ENCODE measurements at regions not wholly inside any gene's neighbourhood (a gene's known extent, or its start where the extent isn't known, plus 50 kb on each side); places are given as distances from the start of the nearest gene placed in this dataset.

DNA sequence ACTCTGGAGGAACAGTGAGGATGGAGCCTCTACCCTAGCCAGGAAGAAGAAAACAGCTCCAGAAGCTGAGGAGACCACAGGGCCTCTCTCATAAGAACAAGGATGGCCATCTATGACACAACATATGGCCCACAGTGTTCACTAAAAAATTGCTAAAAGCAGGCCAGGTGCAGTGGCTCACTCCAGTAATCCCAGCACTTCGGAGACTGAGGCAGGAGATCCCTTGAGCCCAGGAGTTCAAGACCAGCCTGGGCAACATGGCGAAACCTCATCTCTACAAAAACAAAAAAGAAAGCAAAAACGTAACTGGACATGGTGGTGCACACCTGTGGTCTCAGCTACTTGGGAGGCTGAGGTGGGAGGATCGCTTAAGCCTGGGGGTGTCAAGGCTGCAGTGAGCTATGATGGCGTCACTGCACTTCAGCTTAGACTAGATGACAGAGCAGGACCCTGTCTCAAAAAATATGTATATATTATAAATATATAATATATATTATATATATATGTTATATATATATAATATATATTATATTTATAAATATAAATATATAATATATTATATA, 103.1 kb downstream of the TOMM20 start:
- peak in 1 of 3 experiments; percentile 33 for DNase-seq

DNA sequence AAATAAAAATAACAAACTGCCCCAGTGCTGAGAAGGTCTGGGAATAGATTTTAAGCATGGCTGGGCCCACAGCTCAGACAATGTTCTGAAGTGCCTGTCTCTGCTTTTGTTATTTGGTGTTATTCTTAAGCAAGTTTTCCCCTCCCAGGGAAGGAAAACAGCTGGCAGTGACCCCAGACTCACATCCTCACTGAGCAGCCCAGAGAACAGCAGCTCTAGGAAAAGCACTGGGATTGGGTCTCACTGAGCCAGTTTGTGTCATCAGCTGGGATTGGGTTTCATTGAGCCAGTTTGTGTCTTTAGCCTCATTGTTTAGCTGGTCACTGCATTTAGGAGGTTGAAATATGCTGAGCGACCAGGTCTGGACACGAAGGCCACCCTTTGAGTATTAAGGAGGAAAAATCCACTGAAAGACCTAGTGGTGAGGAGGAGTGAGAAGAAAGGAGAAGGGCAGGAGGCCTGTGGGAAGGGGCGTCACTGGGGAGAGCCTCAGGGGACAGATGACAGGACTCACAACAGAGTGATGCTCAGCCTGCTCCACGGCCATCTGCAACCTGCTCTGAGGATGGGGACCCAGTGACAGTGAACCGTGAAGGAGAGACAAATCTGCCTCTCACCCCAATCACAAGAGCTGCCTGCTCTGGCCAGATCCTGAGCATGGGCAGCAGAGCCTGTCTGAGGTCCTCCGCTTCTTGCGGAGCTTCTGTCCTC, 103.8 kb downstream of the TOMM20 start:
- DNase-seq, result no peak

DNA sequence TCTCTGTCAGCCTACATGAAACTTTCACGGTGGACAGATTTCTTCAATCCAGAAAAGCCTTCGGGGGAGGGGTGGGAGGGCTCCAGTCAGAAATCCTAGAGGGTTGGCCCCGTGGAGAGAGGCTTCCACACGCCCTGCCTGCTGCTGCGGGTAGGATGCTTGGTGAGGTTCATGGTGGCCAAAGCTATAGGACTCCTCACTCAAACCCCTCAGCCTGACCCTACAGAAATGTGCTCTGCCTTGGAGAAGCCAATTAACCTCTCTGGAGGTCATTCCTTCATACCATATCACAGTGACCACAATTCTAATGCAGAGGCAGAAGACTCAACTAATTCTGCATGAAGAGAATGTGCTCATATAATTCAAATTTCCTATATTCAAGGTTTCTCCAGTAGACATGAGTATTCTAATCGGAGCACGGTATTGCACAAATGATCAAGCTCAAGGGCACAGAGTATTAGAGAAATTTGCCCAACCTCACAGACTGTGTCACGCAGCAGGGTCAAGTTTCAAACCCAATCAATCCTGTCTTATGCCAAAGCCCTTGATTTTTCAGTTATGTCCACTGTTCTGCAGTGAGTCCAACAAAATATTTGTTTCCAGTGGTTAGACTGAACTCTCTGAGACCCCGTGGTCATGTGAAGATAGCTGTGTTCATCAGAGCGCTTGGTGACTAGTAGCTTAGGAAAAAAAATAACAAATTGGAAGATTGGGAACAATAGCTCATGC, 104.8 kb downstream of the TOMM20 start:
- no peak for DNase-seq

DNA sequence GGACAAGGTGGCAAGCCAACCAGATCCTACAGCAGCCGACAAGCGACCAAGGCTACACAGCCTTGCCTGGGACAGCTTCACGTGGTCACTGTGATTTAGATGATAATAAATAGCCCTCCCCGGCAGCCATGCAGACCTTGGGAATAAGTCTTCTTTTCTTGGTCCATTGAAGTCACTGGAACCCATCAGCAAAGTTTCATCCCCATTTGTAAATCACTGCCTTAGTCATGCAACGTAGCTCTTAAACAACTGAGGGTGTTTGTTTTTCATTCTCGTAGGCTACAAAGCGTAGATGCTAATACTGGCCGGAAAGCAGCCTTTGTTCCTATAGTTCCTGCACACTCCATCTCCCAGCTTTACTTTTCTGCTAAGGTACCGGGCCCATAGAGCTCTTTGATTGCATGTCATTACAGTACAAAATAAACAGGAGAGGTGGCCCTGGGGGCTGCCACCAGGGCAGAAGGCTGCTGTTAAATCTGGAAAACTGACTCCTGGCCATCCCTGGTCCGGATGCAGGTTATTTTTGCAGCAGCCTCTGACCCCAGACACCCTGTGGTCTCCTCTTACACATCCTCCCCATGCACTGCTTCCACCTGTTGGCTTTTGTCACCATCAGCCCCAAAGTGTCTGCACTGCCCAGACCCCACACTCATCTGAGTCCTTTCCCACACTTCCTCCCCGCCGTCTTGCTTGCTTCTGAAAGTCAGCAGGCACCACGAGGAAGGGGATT, 105.5 kb downstream of the TOMM20 start:
- no peak for DNase-seq

DNA sequence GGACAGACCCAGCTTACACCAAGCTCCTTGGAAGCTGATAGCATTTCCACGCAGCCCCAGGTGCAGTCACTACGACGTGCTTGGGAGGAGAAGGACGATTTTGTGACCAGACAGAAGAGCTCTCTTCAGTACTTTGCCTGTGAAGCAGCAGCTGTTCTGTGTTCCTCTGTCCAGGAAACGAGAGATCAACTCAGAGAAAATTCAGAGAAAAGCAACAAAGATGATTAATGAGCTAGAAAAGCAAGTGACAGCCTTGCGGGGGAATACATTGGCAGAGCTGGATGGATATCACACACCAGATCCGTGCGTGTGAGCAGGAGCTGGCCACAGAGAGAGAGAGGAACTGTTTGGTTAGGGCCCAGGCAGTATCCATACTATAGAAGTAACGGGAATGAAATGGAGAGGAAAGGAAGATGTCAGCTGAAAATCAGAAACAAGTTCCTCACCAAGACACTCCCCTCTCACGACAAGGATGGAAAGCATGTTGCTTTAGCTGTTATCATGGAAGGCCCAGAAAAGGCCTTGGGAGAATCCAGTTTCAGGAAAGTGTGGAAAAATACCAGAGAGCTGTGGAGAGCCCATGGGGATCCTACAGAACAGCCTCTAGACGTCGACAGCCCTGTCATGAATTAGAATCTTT, 106.2 kb downstream of the TOMM20 start:
- DNase-seq, result peak; percentile 1 to 42 (median 4)

DNA sequence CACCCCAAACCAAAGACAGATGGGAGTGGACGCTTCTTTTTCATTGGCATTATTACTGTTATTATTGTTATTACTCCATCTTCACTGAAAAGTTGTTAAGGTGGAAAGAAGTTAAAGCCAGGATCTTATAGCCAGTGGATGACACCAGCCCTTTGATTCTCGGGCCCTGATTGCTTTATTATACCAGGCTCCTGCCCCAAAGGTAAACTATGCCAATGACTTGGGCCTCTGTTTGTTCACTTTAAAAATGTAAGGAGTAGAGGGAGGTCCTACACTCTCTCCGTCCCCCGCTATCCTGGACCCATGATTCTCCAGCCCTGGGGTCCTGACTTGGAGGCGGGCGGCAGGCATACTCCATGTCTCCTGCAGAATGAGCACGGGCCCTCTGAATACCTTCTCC, 106.8 kb downstream of the TOMM20 start:
- no peak for DNase-seq

DNA sequence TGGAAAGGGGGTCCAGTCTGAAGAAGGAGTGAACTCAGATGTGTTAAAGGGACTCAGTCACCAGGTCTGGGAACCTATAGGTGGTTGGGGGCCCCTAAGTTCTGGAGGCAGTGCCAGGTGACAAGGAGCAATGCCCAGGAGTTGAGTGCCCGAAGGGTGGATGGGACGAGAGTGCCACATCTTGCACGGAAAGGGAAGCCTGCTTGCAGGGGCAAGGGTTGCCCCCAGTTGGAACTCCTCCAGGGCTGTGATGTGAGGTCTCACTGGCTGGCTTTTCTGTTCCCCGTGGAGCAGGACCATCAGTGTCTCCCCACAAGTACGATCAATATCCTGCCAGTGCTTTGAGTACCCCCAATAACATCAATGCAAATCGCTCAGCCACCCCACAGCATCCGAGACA, 107.3 kb downstream of the TOMM20 start:
- DNase-seq, result no peak

DNA sequence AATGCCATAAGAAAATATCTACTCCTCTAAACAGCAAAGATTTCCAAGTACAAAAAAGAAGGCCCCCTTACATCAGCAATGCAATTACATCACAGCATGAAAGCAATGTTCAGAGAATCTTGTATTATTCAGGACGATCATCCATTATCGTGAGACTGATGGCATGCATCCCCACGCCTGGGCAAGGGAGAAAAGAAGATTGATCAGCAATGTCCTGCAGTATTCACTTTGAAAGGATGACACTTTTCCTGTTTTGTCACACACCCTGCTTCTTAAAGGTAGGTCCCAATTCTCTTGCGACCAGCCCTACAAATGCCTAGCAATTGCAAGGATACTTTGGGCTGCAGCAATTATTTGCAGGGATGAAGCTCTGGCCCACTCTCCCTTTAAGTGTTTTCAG, 108.7 kb downstream of the TOMM20 start:
- DNase-seq, result no peak

DNA sequence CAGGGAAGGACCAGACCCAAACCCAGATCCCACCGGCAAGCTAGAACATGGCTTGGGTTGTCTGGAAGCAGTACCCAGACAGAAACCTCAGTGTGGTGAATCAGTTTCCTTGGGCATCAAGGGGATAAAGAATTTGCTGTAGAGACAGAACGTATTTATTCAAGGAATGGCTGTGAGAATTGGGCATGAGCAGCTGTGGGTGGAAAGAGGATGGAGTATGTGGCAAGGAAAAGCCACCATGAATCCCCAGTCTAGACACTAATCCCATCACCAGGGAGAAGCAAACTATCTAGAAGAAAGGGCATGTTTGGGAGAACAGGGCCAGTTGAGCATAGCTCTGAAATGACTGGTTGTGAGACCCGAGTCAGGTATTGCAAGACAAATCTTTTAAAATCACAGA, 109.2 kb downstream of the TOMM20 start:
- no peak for DNase-seq

DNA sequence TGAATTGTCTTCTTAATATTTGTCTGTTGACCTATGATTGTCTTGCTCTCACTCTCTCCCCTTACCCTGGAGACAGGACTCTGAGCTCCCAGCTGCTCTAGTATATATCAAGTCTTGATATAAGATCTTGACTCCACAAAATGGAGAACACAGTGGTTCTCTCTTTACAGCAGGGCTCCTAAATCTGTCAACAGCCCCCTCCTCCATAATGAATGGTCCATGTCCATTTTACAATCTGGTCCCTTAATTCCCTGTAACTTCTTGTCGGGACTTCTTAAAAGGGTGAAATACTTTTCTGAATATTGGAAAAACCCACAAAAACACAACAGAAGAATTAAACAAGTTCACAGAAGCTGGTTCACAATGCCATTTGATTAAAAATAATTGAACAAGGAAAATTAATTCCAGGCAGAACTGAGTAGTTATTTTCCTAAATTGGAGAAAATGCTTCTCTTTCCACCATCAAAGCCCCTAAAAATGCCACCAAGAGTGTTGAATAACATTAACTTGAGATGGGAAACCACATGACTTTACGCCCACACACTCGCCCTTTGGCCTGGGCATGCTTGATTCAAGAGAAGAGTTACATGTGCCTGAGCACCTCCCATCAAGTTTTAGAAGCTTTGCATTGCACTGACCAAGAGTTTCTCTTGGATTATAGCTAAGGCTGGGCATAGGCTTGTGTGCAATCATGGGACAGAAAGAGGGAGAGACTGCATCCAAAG, 109.8 kb downstream of the TOMM20 start:
- DNase-seq, result no peak

DNA sequence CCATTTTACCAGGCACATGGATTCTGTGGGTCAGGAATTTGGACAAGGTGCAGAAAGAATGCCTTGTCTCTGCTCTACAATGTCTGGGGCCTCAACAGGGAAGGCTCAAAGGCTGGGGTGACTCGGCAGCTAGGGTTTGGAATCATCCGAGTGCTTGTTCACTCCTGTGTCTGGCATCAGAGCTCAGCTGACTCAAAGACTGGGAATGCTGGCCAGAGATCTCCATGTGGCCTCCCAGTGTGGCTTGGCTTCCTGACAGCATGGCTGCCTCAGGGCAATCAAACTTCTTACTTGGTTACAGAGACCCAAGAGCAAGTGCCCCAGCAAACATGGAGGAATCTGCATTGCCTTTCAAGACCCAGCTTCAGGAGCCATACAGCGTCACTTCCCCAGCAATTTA, 110.5 kb downstream of the TOMM20 start:
- no peak for DNase-seq

DNA sequence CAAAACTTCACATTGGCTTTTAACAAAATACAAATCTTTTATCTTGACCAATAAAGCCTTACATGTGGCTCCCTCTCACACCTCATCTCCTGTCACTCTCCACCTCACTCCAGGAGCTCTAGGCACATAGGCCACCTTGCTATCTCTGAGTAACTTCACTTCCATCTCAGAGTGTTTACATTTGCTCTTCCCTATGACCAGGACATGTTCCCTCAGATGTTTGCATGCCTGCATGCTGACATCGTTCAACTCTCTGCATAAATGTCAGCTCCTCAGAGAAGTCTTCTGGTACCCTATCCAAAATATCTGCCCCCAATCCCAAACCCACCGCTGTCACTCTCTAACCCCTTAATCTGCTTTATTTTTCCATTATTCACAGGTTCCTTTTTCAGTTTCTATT, 110.9 kb downstream of the TOMM20 start:
- no peak for DNase-seq

DNA sequence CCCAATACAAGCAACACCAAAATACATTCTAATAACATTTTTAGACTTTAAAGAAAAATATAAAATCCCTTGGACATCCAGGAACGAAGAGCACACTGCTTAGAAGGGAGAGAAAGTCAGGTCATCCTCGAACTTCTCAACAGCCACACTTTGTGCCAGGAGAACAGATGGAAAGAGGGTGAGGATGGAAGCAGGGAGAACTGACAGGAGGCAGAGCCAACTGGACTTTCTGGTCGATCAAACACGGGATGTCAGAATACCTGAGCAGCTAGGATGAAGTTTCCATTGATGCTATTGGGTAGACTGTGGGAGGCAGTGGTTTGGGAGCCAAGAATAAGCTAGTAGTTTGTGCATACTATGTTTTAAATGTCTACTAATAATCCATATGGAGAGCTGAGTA, 111.4 kb downstream of the TOMM20 start:
- no peak for DNase-seq

DNA sequence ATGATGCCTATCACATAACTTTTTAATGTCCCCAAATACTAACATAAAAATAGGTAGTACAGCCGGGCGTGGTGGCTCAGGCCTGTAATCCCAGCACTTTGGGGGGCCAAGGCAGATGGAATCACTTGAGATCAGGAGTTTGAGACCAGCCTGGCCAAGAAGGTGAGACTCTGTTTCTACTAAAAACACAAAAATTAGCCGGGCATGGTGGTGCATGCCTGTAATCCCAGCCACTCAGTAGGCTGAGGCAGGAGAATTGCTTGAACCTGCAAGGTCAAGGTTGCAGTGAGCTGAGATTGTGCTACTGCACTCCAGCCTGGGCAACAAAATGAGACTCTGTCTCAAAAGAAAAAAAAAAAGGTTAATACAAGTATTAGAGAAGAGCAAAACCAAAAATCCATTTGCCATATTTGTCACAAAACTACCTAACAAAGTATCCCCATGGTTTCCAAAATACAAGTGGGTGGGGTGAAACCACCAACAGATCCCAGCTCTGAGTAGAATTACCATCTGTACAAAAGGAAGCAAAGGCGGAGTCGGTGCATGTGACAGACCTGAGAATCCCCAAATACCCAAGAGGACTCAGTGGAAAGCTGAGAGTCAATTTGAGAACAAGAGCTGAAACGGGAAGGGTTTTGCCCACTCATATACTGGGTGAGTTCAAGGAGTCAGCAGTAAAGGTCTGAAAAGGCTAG, 113.2 kb downstream of the TOMM20 start:
- no peak for DNase-seq

DNA sequence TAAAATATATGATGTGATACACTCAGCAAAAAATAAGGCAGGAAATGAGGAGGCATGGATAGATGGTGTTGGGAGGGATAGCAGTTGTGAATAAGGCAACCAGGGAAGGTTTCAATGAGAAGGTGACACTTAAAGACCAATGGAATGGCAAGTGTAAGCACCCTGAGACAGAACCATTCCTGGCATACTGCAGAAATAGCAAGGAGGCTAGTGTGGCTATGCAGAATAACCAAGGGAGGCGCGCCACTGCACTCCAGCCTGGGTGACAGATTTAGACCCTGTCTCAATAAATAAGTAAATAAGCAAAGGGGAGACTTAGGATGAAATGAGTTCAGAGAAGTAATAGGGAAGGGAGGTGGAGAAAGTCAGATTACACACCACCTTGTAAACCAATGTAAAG, 113.9 kb downstream of the TOMM20 start:
- no peak for DNase-seq

DNA sequence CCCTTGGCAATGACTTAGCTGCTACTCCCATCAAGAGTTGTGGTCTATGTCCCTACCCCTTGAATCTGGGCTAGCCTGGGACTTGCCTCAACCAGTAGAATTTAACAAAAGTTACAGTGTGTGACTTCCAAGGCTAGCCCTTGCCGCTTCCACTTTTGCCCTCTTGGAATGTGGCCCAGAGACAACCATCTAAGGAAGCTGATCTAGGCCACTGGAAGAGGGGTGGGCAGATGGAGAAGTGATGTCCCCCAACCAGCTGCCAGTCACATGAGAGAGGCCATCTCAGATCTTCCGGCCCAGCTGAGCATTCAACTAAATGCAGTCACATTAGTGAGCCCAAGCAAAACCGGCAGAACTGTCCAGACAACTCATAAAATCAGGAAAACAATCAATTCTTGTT, 115.1 kb downstream of the TOMM20 start:
- DNase-seq, result no peak

DNA sequence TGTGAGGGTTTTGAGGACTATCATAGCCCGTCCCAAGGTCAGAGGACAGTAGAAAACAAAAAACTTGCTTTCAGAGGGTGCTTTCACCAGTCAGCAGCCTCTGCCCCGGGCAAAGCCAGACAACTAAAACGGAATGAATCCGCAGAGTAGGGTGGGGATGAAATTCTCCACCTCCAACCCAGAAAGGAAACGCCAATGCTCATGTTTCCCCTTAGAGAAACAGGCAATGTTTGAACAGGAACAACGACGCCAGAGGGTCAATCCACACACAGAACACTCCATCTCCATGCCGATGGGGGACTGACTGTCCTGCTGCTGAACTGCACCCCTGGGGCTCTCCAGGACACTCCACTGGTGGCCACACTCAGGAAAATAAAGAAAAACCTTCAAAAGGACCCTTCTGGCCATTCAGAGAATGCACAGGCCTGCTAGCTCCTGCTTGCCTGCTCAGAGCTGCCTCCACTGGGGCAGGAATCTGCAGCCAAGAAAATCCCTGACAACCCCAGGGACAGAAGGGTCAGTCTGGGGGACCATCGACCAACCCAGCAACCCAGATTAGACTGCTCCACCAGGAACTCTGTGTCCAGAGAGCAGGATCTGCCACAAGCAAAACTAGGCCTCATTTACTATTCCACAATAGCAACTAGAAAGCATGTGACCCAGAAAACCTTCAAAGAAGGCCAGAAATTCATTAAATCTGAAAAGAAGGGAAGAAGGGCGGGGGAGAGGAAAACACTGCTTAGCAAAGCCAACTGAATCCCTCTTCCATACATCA, 116.0 kb downstream of the TOMM20 start:
- DNase-seq, result no peak

DNA sequence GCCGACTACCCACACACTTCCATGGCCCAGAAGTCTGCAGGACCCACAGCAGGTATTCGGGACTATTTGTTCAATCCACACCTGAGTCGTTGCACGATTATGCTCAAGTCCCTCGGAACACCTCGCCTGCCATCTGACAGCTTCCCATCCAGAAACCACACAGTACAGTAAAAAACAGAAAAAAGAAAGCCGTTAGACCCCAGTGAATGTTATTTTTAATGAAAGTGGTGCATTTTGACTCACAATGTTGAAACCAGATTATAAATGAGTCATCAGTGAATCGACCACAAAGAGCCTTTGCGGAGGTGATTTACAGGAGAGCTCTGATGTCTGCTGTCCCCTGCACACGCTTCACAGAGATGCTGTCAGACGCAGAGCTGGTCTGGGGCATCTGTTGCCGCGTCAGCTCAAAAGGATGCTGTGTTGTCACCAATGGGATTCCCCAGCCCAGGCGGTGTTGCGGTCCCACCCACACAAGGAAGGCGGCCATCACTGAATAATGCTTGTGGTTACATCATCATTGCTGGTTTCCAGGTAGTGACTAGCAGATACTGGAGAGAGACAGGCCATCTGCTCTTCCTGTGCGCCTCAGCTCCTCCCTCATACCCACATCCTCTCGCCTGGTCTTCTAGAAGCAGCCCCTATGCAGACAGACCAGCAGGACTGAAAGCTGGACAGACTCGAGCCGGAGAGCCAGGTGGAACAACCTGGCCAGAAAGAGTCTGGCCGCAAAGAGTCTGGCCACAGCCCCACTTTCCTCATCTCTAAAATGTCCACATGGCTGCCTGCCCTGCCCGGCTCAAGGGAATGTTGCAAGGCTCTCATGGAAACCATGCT, 116.8 kb downstream of the TOMM20 start:
- no peak for DNase-seq

DNA sequence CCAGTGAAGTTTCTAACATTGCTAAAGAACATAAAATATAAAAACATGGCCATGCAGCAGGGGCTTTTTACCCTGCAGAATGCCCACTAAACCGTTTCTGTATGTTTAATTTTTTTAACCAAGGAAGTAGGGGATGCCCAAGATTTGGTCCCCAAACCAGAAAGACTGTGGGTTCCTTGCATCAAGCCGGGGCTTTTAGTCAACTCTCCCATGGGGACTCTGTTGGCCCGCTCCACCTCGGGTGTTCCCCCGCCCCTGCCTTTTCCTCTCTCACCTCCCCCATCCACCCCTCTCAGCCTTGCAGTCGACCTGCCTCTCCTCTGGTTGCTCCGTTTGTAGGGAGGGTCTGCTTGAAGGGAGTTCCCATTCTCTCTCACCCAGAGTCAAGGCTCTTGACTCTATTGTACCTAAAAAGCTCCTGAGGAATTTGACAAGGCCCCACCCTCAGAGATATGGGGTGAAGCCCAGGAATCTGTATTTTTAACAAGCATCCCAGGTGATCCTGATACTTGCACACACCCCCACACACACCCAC, 117.5 kb downstream of the TOMM20 start:
- DNase-seq, result no peak

Data from NCI-H1417 (cell line).